Keratinocyte (primary cell): ENCODE measurements at regions not wholly inside any gene's neighbourhood (a gene's known extent, or its start where the extent isn't known, plus 50 kb on each side); places are given as distances from the start of the nearest gene placed in this dataset.

ENCODE experiments used
- DNase-seq: peaks from one replicate; pipeline ENCODE4 v3.0.0-alpha.2; 2011; ENCODE audit warnings: low read depth, missing footprints, low spot score
- FAIRE-seq: peaks from 2 replicates; lab custom pipeline; 2011; peaks lifted over from hg19 to GRCh38; lab: Jason Lieb, UNC
- H2AFZ ChIP-seq: 2 replicates; pipeline ENCODE4 v1.6.0; 2012; ENCODE audit warnings: low read length, control low read depth, inconsistent platforms; ENCODE audit not compliant: control insufficient read depth
- H3K27ac ChIP-seq: 2 replicates; pipeline ENCODE4 v1.5.1; 2011; ENCODE audit warnings: low read length; ENCODE audit not compliant: control insufficient read depth, insufficient read depth
- H3K27me3 ChIP-seq: 3 replicates; pipeline ENCODE4 v1.6.0; 2011; ENCODE audit warnings: low read length; ENCODE audit not compliant: control insufficient read depth, insufficient read depth; ENCODE audit errors: extremely low read depth
- H3K36me3 ChIP-seq, 2 experiments: 2 replicates in 1 of 2; 3 replicates in 1 of 2; pipeline ENCODE4 v1.5.1; 2011; ENCODE audit warnings: low read length in 2 of 2, mild to moderate bottlenecking in 1 of 2; ENCODE audit not compliant: control insufficient read depth in 2 of 2, insufficient read depth in 2 of 2; ENCODE audit errors: extremely low read depth in 1 of 2
- H3K4me1 ChIP-seq: 3 replicates; pipeline ENCODE4 v1.5.1; 2011; ENCODE audit warnings: low read length; ENCODE audit not compliant: control insufficient read depth, insufficient read depth; ENCODE audit errors: extremely low read depth
- H3K4me2 ChIP-seq: 3 replicates; pipeline ENCODE4 v1.6.0; 2011; ENCODE audit warnings: low read depth, low read length; ENCODE audit not compliant: control insufficient read depth, insufficient read depth; ENCODE audit errors: extremely low read depth
- H3K4me3 ChIP-seq, 3 experiments: fragments of 200-600 bp in 1 of 3; sonication (generic) in 1 of 3; 2 replicates in 2 of 3; 3 replicates in 1 of 3; pipeline ENCODE4 v1.5.1; 2011 to 2016; ENCODE audit warnings: low read length in 3 of 3, mild to moderate bottlenecking in 3 of 3, control low read depth in 2 of 3, inconsistent platforms in 1 of 3, low read depth in 1 of 3, mixed read lengths in 1 of 3, mixed run types in 1 of 3, moderate library complexity in 1 of 3; ENCODE audit not compliant: control insufficient read depth in 2 of 3, insufficient read depth in 2 of 3; ENCODE audit errors: extremely low read depth in 1 of 3
- H3K79me2 ChIP-seq: 2 replicates; pipeline ENCODE4 v1.6.0; 2012; ENCODE audit warnings: low read length; ENCODE audit not compliant: control insufficient read depth, insufficient read depth
- H3K9ac ChIP-seq: 3 replicates; pipeline ENCODE4 v1.6.0; 2011; ENCODE audit warnings: low read length; ENCODE audit not compliant: control insufficient read depth, insufficient read depth; ENCODE audit errors: extremely low read depth
- H3K9me1 ChIP-seq: 3 replicates; pipeline ENCODE4 v1.6.0; 2011; ENCODE audit warnings: low read length; ENCODE audit not compliant: control insufficient read depth, insufficient read depth; ENCODE audit errors: extremely low read depth
- H3K9me3 ChIP-seq: 2 replicates; pipeline ENCODE4 v1.5.1; 2012; ENCODE audit warnings: low read depth, low read length; ENCODE audit not compliant: control insufficient read depth
- H4K20me1 ChIP-seq: 3 replicates; pipeline ENCODE4 v1.6.0; 2011; ENCODE audit warnings: low read length; ENCODE audit not compliant: control insufficient read depth, insufficient read depth; ENCODE audit errors: extremely low read depth
- CTCF ChIP-seq, 3 experiments: IDR thresholded peaks in 1 of 3; conservative IDR thresholded peaks in 1 of 3; optimal IDR thresholded peaks in 1 of 3; 2 replicates in 2 of 3; 3 replicates in 1 of 3; pipeline versions ENCODE3 to v1.5.1; 2011; ENCODE audit warnings: low read length in 3 of 3, mild to moderate bottlenecking in 3 of 3, moderate library complexity in 2 of 3, control low read depth in 1 of 3, inconsistent platforms in 1 of 3; ENCODE audit not compliant: insufficient read depth in 2 of 3; ENCODE audit errors: extremely low read depth in 1 of 3
- EZH2 ChIP-seq: IDR thresholded peaks from one replicate; pipeline ENCODE4 v1.6.1; 2012; ENCODE audit warnings: inconsistent platforms, mild to moderate bottlenecking, low read length, moderate library complexity
- dilution Hi-C: fragments of 300-500 bp; cut with MboI; formaldehyde crosslinking; loops from one replicate; pipeline ENCODE4 v1.7.0; 2020; ENCODE audit warnings: low sequenced_read_pairs; ENCODE audit not compliant: extremely low pct_ligation_motif_present

DNA sequence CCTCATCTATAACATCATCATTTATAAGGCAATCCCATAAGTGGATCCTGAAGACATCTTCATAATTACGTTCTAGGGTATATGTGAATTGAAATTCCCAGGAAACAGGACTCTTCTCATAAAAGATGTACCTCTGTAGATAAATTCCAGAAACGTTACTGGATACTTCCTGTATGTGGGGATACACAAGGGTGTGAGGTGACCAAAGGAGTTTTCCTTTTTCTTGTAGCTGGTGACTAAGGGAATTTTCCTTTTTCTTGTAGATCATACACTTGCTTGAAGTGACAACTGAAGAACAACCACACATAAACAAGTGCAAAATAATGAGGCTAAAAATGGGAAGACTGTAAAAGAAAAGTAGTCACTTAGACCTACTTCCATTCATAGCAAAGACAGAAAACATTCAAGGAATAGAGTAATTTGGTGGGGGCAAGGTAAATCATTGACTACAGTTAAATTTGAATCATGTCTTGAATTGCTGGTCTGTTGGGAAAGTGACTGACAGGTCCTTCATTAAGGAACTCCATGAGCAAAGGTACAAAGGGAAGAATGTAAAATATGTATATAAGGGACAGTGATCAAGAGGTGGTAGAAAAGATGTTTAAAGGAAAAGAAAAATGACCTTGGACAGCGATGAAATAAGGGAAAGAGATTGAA is 53.2 kb upstream of the UBE2E3 start:
- TF ChIP-seq EZH2: no peak
- TF ChIP-seq CTCF (optimal IDR thresholded peaks at IDR 0.05 in 1 of 3, IDR thresholded peaks at IDR 0.05 in 1 of 3, conservative IDR thresholded peaks at IDR 0.05 in 1 of 3; ENCODE audit: extremely low read depth in 1 of 3, insufficient read depth in 2 of 3, low read length in 3 of 3): no peak
- Histone ChIP-seq H2AFZ (no peak overlapping the region), H3K9ac (no peak overlapping the region), H3K79me2 (no peaks in the 10 kb centered on the region), H3K4me3 (no peak overlapping the region), H3K27me3 (no peaks in the 10 kb centered on the region), H3K4me1 (no peaks in the 10 kb centered on the region), H3K27ac (no peak overlapping the region), H3K9me3 (no peaks in the 10 kb centered on the region), H3K9me1 (no peaks in the 10 kb centered on the region), H4K20me1 (no peaks in the 10 kb centered on the region), H3K36me3 (no peaks in the 10 kb centered on the region), H3K4me2 (no peak overlapping the region)
- FAIRE-seq (no peak), DNase-seq (no peak)
- dilution Hi-C loops: no loop called here

DNA sequence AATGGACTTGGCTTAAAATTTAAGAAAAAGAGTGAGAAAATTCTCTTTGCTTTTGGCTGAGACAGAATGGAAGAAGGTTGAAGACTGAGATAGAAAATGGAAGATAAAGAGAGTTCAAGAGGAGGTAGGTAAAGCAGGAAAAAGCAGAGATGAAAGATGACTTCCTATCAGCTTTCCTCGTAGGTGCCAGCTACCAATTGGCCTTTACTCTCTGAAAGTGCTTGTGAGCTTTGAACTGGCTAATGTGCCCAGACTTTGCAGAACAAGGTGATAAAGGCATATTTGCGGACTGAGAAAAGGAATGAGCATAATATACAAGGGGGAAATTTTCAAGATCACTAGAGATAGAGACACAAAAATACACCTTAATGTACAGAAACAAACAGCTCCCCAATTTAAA is 54.7 kb upstream of the UBE2E3 start:
- Histone ChIP-seq H3K4me3 (no peak overlapping the region), H2AFZ (no peak overlapping the region), H4K20me1 (no peaks in the 10 kb centered on the region), H3K79me2 (no peaks in the 10 kb centered on the region), H3K9ac (no peak overlapping the region), H3K9me3 (no peaks in the 10 kb centered on the region), H3K36me3 (no peaks in the 10 kb centered on the region), H3K4me1 (no peaks in the 10 kb centered on the region), H3K27ac (no peak overlapping the region), H3K9me1 (no peaks in the 10 kb centered on the region), H3K27me3 (no peaks in the 10 kb centered on the region), H3K4me2 (no peak overlapping the region)
- dilution Hi-C loops: no loop called here
- DNase-seq: no peak
- no peak for TF ChIP-seq CTCF (optimal IDR thresholded peaks at IDR 0.05 in 1 of 3, IDR thresholded peaks at IDR 0.05 in 1 of 3, conservative IDR thresholded peaks at IDR 0.05 in 1 of 3; ENCODE audit: extremely low read depth in 1 of 3, insufficient read depth in 2 of 3, low read length in 3 of 3)
- TF ChIP-seq EZH2: no peak
- no peak for FAIRE-seq
